IMR-90 (cell line): ENCODE measurements at regions not wholly inside any gene's neighbourhood (a gene's known extent, or its start where the extent isn't known, plus 50 kb on each side); places are given as distances from the start of the nearest gene placed in this dataset.

Experiments used
- ATAC-seq: fragments of 200-7000 bp; cut with Tn5 transposase; 2 replicates; pipeline ENCODE4 v1.9.1; 2020; ENCODE audit warnings: low read depth, mild to moderate bottlenecking, moderate library complexity
- BruUV-seq: library from RNA; stranded (reverse); fragments of 400-500 nt; replicated peaks from 2 replicates; lab custom pipeline; 2021; lab: Mats Ljungman, UMichigan
- CTCF ChIA-PET: fragments of 300-600 bp; formaldehyde crosslinking; extraction: SDS; loops from one replicate; lab custom pipeline; 2021; ENCODE audit warnings: antibody characterized with exemption; lab: Yijun Ruan, JAX
- POLR2A ChIA-PET: fragments of 300-600 bp; sonication (Branson Sonifier 250); formaldehyde crosslinking; loops from one replicate; lab custom pipeline; 2022; ENCODE audit warnings: antibody characterized with exemption; ENCODE audit not compliant: unreplicated experiment; lab: Charles Lee
- DNase-seq: peaks from one replicate; pipeline ENCODE4 v3.0.0; 2013
- H2AFZ ChIP-seq: replicated peaks from 2 replicates; pipeline ENCODE3; 2013; ENCODE audit warnings: low read length, mild to moderate bottlenecking; ENCODE audit not compliant: poor library complexity
- H2AK5ac ChIP-seq: 2 replicates; pipeline ENCODE4 v1.6.1; 2013; ENCODE audit warnings: low read depth, low read length, inconsistent platforms
- H2AK9ac ChIP-seq: replicated peaks from 2 replicates; pipeline ENCODE3; 2013; ENCODE audit warnings: mild to moderate bottlenecking, low read depth, low read length, moderate library complexity; ENCODE audit not compliant: poor library complexity
- H2BK120ac ChIP-seq: 2 replicates; pipeline ENCODE4 v1.6.1; 2013; ENCODE audit warnings: low read depth, low read length, inconsistent platforms
- H2BK15ac ChIP-seq: 3 replicates; pipeline ENCODE4 v1.6.1; 2013; ENCODE audit warnings: low read depth, low read length, inconsistent platforms
- H2BK20ac ChIP-seq: 2 replicates; pipeline ENCODE4 v1.6.1; 2013; ENCODE audit warnings: low read depth, mild to moderate bottlenecking, inconsistent platforms, low read length, moderate library complexity
- H2BK5ac ChIP-seq: 2 replicates; pipeline ENCODE4 v1.6.1; 2013; ENCODE audit warnings: mild to moderate bottlenecking, low read depth, low read length, inconsistent platforms; ENCODE audit not compliant: poor library complexity, severe bottlenecking
- H3K14ac ChIP-seq: replicated peaks from 2 replicates; pipeline ENCODE4 v1.6.1; 2013; ENCODE audit warnings: low read depth, low read length, inconsistent platforms
- H3K18ac ChIP-seq: 2 replicates; pipeline ENCODE4 v1.6.1; 2013; ENCODE audit warnings: low read depth, low read length, control low read depth
- H3K23ac ChIP-seq: 2 replicates; pipeline ENCODE4 v1.6.1; 2013; ENCODE audit warnings: low read depth, low read length, inconsistent platforms
- H3K27ac ChIP-seq: 2 replicates; pipeline ENCODE4 v1.5.1; 2013; ENCODE audit warnings: mild to moderate bottlenecking, control low read depth, low read length; ENCODE audit not compliant: insufficient read depth
- H3K27me3 ChIP-seq: 2 replicates; pipeline ENCODE4 v1.6.1; 2013; ENCODE audit warnings: low read length; ENCODE audit not compliant: control insufficient read depth, insufficient read depth
- H3K36me3 ChIP-seq: 2 replicates; pipeline ENCODE4 v1.6.1; 2013; ENCODE audit warnings: low read length, mixed read lengths; ENCODE audit not compliant: control insufficient read depth, insufficient read depth
- H3K4ac ChIP-seq: 2 replicates; pipeline ENCODE4 v1.6.1; 2013; ENCODE audit warnings: low read depth, low read length, inconsistent platforms
- H3K4me1 ChIP-seq: 2 replicates; pipeline ENCODE4 v1.6.1; 2013; ENCODE audit warnings: low read length, mixed read lengths; ENCODE audit not compliant: control insufficient read depth, insufficient read depth
- H3K4me2 ChIP-seq: 2 replicates; pipeline ENCODE4 v1.6.1; 2013; ENCODE audit warnings: low read depth, mild to moderate bottlenecking, control low read depth, low read length, moderate library complexity
- H3K4me3 ChIP-seq: 2 replicates; pipeline ENCODE4 v1.5.1; 2013; ENCODE audit warnings: low read depth, mild to moderate bottlenecking, control low read depth, low read length, moderate library complexity; ENCODE audit not compliant: insufficient read depth
- H3K56ac ChIP-seq: 2 replicates; pipeline ENCODE4 v1.6.1; 2013; ENCODE audit warnings: low read length, inconsistent platforms; ENCODE audit not compliant: insufficient read depth; ENCODE audit errors: extremely low read depth
- H3K79me1 ChIP-seq, 2 experiments: 2 replicates each; pipeline ENCODE4 v1.6.1; 2013; ENCODE audit warnings: low read length in 2 of 2, inconsistent platforms in 1 of 2, low read depth in 1 of 2
- H3K9ac ChIP-seq: 2 replicates; pipeline ENCODE4 v1.6.1; 2013; ENCODE audit warnings: low read depth, low read length, control low read depth
- H3K9me1 ChIP-seq: 2 replicates; pipeline ENCODE4 v1.6.1; 2013; ENCODE audit warnings: low read length, inconsistent platforms; ENCODE audit not compliant: insufficient read depth
- H3K9me3 ChIP-seq: 2 replicates; pipeline ENCODE4 v1.6.1; 2013; ENCODE audit warnings: low read length; ENCODE audit not compliant: control insufficient read depth, insufficient read depth
- H4K20me1 ChIP-seq: 2 replicates; pipeline ENCODE4 v1.6.1; 2013; ENCODE audit warnings: low read length, inconsistent platforms; ENCODE audit not compliant: insufficient read depth
- H4K5ac ChIP-seq: 2 replicates; pipeline ENCODE4 v1.6.1; 2013; ENCODE audit warnings: mild to moderate bottlenecking, low read depth, low read length, control low read depth
- H4K8ac ChIP-seq, 2 experiments: 2 replicates each; pipeline ENCODE4 v1.6.1; 2013; ENCODE audit warnings: low read depth in 2 of 2, low read length in 2 of 2, control low read depth in 1 of 2, inconsistent platforms in 1 of 2
- H4K91ac ChIP-seq: 2 replicates; pipeline ENCODE4 v1.6.1; 2013; ENCODE audit warnings: low read depth, low read length, inconsistent platforms; ENCODE audit not compliant: insufficient read depth
- CHD1 ChIP-seq: IDR thresholded peaks from 2 replicates; pipeline ENCODE4 v1.6.1; 2012; ENCODE audit warnings: low read depth, low read length, improper control_type of control experiment
- MAFK ChIP-seq: IDR thresholded peaks from 2 replicates; pipeline ENCODE4 v1.6.1; 2012; ENCODE audit warnings: low read depth, low read length, improper control_type of control experiment
- POLR2A ChIP-seq: IDR thresholded peaks from 2 replicates; pipeline ENCODE4 v1.6.1; 2012; ENCODE audit warnings: mild to moderate bottlenecking, low read depth, low read length
- dilution Hi-C: fragments of 300-500 bp; cut with HindIII; formaldehyde crosslinking; loops from one replicate; pipeline ENCODE4 v1.14.3; 2018; ENCODE audit warnings: low sequenced_read_pairs; ENCODE audit not compliant: unreplicated experiment
- in situ Hi-C: fragments of 300-500 bp; cut with MboI; formaldehyde crosslinking; loops from 3 replicates; pipeline ENCODE4 v1.14.3; 2019; ENCODE audit warnings: low sequenced_read_pairs, inconsistent platforms, mixed read lengths
- intact Hi-C: fragments of 100-400 bp; cut with micrococcal nuclease; formaldehyde crosslinking; loops from 2 replicates; pipeline ENCODE4 v1.10.0; 2022

DNA sequence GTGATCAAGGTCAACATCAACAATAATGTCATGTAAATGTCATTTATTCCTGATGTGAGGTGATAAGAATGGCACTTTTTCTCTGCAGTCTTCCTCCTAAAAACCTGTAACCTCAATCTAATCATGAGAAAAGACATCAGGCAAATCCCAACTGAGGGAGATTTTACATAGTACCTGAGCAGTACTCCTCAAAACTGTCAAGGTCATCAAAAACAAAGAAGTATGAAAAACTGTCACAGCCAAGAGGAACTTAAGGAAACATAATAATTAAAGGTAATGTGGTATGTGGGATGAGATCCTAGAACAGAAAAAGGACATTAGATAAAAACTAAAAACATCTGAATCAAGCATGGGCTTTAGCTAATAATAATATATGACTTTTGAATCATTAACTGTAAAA is 140.9 kb upstream of the GRM7 start:
- H3K9me3 ChIP-seq, result peaks cover 2% of the 10 kb centered on the region
- no peaks in the 10 kb centered on the region for H3K79me1 ChIP-seq
- H3K56ac ChIP-seq, result no peak overlapping the region
- no peak overlapping the region for H3K4ac ChIP-seq
- DNase-seq, result no peak
- POLR2A ChIA-PET, result no interaction called here
- H2BK120ac ChIP-seq, result no peak overlapping the region
- no peak for ATAC-seq
- H4K8ac ChIP-seq, result no peak overlapping the region
- no peak overlapping the region for H3K4me3 ChIP-seq
- dilution Hi-C loops, result no loop called here
- no peaks in the 10 kb centered on the region for H3K4me1 ChIP-seq
- no peaks in the 10 kb centered on the region for H3K36me3 ChIP-seq
- no peak overlapping the region for H2AFZ ChIP-seq
- CTCF ChIA-PET, result no interaction called here
- H3K18ac ChIP-seq, result no peak overlapping the region
- H4K20me1 ChIP-seq, result no peaks in the 10 kb centered on the region
- H2AK9ac ChIP-seq, result no peak overlapping the region
- H3K27me3 ChIP-seq, result no peaks in the 10 kb centered on the region
- no peak overlapping the region for H3K14ac ChIP-seq
- no peak overlapping the region for H3K9ac ChIP-seq
- H2BK20ac ChIP-seq, result no peak overlapping the region
- H2AK5ac ChIP-seq, result no peak overlapping the region
- H3K23ac ChIP-seq, result no peak overlapping the region
- no peak overlapping the region for H4K91ac ChIP-seq
- H3K4me2 ChIP-seq, result no peak overlapping the region
- H4K5ac ChIP-seq, result no peak overlapping the region
- no peak overlapping the region for H2BK15ac ChIP-seq
- in situ Hi-C loops, result no loop called here
- no peaks in the 10 kb centered on the region for H3K9me1 ChIP-seq
- H3K27ac ChIP-seq, result no peak overlapping the region
- TF ChIP-seq CHD1 (no peak), MAFK (peak; percentile 53), POLR2A (no peak)
- no peak overlapping the region for H2BK5ac ChIP-seq
- intact Hi-C loops, result no loop called here
- BruUV-seq, result no TSS peak
